NCI-H2227 (cell line): ENCODE measurements at regions not wholly inside any gene's neighbourhood (a gene's known extent, or its start where the extent isn't known, plus 50 kb on each side); places are given as distances from the start of the nearest gene placed in this dataset.
"Not testable (repeated sequence)": the region's sequence is repeated elsewhere in the genome, so short reads cannot be mapped to it uniquely, and the experiment has no call there.

Source experiments
- DNase-seq: peaks from one replicate; lab custom pipeline; 2025; ENCODE audit not compliant: unreplicated experiment; lab: John Stamatoyannopoulos, UW

DNA sequence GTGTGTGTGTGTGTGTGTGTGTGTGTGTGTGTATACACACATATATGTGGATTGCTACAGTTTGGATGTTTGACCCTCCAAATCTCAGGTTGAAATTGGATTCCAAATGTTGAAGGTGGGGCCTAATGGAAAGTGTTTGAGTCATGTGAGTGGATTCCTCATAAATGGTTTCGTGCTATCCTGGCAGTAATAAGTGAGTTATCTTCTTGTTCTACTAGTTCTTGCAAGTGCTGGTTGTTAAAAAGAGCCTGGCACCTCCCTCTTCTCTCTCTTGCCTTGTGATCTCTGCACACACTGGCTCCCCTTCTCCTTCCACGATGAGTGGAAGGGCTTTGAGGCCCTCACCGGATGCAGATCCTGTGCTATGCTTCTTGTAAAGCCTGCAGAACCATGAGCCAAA, 344.1 kb downstream of the SH2D1A start:
- no peak for DNase-seq

DNA sequence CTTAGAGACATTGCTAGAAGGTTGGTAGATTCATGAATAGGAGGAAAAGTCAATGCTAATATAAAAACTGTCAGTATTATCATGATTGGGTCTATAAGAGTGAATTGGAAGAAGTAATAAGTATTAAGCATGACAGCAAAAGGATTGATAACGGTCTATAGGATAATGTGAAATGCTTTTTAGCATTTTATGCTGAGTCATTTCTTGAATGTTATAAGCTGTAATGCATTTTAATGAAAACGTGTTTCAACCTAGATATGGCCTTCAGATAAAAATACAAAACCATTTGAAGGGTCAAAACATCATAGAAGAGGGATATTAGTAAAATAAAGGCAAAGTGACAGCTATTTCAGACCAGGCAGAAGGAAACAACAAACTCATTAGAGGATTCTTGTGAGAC, 353.5 kb downstream of the SH2D1A start:
- no peak for DNase-seq

DNA sequence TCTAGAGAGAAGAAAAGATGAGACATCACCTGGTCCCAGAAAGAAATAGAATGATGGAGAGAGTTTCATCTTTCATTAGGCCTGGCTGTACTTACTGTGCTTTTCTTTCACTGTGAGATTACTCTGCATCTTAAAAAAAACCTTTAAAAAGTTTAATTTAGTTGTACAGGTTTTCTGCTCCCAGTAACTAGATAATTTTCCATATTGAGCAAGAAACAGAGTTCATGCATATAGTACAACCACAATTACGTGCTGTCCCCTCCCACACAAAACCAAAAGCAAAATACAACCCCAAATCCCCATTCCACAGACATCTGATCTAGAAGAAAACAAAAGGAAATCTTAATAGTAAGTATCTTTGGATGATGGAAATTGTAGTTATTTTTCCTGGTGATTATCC, 371.2 kb downstream of the SH2D1A start:
- no peak for DNase-seq

DNA sequence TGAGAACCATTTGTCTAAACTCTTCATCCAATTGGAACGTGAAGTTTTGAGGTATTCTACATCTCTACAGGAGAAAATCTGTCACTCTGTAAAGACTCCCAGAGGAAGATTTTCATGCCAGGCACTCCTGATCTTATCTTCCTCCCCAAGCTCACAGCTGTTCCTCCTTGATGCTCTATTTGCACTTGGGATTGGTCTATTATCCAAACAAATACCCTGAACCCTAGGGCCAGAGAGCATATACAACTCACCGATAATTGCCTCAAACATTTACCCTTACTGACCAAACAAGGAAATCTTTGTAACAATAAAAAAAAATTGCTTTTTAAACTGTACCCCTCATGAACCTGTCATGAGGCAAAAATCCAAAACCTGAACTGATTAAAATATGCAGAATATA, 372.7 kb downstream of the SH2D1A start:
- peak; percentile 39 for DNase-seq

DNA sequence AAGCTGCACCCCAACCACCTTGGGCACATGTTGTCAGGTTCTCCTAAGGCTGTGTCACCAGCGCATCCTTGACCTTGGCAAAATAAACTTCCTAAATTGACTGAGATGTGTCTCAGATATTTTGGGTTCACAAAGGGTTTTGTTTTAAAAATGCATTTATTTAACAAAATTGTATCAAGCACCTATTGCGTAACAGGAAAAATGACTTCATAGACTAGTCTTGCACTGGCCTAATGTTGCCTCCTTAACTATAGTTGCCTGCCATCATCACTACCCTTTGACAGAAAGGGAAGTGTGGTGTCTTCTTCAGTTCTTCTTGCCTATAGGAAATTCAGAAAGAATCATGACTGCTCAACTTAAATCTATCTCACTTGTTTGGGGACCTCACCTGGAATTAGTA, 374.2 kb downstream of the SH2D1A start:
- no peak for DNase-seq

DNA sequence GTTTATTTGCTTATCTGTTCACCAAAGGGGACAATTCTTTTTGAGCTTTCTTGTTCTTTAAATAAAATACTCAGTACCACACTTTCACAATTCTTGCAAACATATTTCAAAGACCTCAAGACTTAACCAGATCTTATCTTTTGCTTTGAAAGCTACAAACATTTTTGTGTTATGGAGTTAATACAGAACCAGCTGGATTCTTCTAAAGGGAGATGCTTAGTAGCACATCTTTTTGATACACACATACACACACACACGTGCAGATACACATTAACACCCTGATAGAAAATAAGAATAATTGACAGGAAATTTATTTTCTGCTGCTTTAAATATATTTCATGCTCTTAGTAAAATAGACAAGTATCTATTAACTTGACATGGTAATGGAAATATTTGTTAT, 379.1 kb downstream of the SH2D1A start:
- DNase-seq, result no peak

DNA sequence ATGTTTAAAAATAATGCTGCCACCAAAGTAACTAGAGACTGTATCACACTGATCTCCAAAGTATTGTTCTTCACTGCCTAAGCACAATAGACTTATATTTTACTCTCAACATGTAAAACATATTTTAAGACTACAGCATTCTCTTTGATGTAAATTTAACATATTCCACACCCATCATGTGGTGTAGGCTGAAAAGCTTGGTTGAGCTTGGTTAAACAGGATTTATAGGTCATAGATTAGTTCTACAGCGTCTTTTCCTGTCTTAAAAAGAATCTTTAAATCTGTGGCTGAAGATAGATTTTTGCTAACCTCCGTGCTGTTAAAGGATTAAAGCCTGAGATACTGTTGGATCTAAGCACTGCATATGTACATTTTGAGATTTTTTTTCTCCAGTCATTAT, 379.9 kb downstream of the SH2D1A start:
- DNase-seq, result no peak

DNA sequence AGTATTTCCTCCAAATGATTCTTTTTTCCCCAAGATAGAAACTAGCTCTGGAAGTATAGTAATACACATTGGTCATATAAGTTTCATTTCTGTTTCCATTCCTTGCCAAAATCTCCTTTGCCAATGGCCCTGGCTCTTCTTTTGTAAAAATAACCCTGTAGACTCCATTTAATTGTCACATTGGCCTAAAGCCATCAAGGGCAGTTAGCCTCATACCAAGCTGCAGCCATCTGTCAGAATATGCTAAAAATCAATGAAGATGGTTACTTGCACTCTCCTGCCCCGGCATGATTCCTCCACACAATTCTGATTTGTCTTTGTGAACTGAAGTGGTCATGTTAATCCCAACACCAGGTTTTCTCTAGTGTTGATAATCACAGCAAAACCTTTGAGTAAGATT, 380.5 kb downstream of the SH2D1A start:
- DNase-seq, result peak; percentile 46

DNA sequence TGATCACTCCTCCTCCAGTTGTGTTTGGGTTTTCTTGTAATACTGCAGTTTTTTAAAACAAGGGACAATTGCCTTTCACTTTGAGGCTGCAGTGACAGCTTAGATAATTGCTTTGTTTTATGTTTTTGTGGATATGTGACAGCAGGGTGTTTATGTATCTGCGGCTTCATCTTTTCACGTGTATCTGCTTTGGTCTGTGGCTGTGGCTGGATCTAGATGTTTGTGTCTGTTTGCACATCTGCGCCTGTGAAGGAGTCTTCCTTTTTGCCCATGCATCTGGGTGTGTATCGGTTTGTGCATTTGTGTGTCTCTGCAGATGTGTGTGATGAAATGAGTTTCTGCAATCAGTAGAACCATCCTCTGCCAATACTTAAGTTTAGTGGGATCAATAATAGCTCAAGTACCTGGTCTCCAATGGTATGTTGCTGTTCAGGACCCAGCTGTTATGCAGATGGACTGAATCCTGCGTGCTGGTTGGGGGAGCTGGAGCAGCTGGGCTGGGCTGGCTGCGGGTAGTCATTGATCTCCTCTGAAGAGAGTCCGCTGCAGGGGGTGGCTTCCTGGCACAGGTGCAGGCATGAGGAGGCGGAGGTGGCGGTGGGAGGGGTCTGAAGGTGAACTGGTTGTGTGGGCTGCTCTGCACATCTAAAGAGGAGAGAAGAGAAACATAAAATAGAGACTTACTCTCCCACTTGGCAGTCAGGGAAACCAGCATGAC, 390.3 kb downstream of the SH2D1A start:
- peak; percentile 20 for DNase-seq

DNA sequence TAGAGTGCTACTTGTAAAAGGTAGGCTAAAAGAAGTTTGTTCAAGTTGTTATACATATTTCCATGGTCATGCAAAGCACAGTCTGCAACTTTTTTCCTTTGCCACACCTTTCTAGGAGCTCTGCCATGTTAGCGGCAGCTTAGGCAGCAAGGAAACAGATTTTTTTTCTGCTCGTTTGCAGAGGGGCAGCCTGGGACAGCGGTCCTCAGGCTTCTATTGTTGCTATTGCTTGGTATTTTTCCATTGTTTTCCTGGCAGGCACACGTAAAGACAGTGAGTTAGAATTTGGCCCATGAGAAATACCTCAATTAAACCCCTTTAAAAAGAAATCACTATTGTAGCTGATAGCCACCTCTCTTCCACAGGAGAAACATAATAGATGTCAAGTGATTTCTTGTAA, 391.4 kb downstream of the SH2D1A start:
- DNase-seq, result no peak

DNA sequence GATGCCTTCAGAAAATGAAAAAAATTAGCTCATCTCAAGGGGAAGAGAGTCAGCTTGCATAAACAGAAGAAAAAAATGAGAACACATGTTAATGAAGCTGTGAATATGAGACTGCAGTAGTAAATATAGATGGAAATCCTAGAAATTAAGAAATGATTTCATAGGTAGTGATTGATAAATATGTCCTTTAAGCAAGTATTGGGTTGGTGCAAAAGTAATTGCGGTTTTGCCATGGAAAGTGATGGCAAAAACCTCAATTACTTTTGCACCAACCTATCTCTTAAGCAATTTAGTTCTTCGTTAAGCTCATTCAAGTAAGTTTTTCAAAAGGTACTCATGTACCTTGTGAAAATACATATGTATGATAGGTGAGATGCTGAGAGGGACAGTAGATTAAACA, 400.9 kb downstream of the SH2D1A start:
- no peak for DNase-seq

DNA sequence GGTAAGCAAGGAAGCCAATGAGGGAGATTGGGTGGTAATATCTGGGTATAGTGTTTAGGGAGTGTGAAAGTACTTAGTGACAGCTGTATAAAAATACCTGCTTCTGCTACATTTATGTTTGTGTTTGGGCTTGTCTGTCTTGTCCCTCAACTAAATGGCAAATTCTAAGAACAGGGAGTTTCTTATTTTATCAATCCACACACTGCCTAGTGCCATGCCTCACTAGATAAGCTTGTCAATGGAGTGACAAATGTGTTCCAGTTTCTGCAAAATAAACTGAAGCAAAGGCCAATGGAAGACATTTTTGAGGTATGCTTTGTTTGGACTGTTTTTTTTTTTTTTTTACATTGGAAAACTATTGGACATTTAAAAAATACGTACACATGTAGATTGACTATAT, 418.0 kb downstream of the SH2D1A start:
- DNase-seq, result no peak

DNA sequence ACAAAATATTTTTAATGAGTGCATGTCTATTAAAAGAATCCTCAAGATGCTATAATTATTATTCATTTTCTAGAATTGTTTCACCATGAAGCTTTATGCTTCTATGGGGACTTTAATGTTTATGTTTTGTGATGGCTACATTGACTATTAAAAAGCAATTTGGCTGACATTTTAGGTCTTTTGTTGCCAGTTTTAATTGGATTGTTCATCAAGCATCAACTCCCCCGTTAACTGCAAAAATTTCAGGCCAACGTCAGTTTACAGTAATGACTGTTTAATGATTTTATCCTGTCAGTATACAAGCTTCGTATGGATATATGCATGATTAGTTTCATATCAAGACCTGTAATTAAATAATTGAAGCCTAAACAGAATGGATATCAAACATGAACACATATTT, 422.8 kb downstream of the SH2D1A start:
- no peak for DNase-seq

DNA sequence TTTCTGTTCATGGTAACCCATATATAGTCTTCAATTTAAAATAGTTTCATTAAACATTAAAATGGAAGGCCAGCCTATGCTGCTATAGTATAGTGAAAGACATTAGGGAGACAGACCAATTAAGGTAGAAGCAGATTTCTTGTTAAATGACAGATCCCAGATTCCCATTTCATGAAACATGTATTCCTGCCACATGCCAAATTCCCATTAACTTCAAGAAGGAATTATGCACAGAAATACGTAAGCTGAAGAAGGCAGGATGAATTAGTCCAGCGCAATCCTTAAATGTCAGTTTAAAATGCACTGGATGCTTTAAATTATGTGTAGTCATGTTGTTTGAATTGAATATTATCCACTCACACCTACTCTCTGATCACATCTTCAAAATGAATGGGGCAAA, 424.9 kb downstream of the SH2D1A start:
- no peak for DNase-seq

DNA sequence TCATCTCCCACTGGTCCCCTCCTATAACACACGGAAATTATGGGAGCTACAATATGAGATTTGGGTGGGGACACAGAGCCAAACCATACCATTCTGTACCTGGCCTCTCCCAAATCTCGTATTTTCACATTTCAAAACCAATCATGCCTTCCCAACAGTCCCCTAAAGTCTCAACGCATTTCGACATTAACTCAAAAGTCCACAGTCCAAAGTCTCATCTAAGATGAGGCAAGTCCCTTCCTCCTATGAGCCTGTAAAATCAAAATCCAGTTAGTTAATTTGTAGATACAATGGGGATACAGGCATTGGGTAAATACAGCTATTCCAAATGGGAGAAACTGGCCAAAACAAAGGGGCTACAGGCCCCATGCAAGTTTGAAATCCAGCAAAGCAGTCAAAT, 441.9 kb downstream of the SH2D1A start:
- not testable (repeated sequence) for DNase-seq

DNA sequence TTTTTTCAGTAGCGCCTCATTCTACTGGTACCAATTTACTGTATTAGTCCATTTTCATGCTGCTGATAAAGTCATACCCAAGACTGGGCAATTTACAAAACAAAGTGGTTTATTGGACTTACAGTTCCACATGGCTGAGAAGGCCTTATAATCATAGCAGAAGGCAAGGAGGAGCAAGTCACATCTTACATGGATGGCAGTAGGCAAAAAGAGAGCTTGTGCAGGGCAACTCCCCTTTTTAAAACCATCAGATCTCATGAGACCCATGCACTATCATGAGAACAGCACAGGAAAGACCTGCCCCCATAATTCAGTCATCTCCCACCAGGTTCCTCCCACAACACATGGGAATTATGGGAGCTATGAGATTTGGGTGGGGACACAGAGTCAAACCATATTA, 443.5 kb downstream of the SH2D1A start:
- DNase-seq, result not testable (repeated sequence)

DNA sequence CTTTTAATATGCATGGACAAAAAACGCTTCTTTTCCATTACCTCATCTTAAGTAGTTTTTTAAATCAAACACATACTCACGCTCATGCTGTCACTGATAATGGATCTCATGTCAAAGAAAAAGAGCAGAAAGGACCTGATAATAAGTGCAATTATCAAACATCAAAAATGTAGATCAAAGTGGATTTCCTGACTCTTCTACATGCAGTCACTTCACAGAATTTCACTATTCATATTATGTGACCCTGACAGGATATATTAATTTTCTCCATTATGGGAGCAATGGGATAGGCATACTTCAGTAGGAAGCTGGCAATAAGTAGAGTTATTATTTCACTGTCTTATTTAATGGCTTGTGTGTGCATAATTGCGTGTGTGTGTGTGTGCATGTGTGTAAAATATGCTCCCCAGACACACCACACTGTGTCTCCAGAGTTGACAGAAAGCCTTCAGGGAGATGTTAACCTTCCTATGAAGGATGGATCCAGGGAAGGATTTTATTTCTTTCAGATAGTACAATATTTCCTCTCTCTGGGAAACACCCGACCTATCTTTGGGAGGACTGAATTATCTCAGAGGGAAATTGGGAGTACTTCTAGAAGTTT, 445.2 kb downstream of the SH2D1A start:
- DNase-seq, result no peak

DNA sequence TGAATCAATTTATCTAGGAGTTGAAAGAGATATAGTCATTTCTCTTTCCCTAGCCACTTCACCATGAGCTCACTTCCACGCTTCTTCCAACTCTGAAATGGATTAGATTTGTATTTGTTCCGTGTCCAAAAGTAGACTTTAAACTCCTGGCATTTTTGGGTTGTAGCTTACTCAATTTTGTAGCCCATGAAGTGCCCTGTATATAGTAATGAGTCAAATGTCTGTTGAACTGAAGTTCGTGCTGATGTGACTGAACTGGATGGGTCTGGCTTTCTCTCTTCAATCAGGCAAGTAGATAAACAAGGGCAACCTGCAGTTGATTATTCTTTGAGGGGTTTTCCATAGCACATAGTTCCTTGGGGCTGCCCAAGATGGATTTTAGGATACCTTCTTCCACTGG, 450.6 kb downstream of the SH2D1A start:
- DNase-seq, result no peak

DNA sequence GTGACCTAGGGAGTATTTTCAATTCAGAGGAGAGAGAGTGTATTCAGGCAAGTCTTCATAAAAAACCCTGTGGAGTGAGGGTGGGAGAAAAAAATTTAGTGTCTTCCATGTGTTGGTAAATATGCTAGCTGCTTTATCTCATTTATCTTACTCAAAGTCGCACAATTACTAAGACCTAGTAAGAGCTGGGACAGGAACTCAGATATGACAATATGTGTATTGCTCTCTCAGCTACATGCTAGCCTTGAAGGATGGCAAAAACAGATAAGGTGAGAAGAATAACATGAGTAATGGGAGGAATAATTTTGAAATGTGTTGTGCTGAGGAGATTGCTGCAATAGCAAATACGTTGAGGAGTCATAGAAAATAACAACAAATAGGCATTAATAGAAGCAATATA, 458.6 kb downstream of the SH2D1A start:
- no peak for DNase-seq

DNA sequence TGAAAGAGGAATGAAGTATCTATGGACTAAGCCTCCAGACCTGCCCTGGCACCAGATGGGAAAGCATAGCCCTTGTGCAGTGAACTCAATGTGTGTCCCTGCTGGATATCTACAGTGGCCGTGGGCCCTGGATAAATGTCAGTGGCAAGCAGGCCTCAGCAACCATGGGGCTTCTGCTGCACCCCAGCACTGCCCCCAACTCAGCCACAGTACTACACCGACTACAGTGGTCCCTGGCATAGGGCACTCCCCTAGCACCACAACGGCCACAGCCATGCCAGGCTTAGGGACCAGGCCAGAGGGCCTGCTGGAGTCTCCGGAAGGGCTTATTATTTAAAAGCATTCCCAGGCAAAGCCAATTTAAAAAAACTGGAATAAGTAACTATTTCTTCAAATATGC, 459.1 kb downstream of the SH2D1A start:
- DNase-seq, result no peak

DNA sequence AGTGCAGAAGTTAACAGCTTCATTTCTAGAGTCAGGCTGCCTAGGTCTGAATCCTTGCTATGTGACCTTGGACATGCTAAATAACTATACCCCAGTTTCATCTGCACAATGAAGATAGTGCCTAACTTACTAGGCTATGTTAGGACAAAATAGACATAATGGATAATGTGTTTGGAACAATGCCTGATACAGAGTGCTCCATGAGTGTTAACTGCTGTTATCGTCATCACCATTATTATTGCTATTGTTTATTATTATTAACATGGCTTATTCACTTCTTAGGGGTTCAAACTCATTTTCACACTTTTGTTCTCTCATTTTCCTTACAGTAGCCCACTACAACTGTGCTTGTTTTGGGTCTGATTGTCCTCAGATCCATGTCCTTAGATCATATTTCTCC, 467.7 kb downstream of the SH2D1A start:
- DNase-seq, result no peak

DNA sequence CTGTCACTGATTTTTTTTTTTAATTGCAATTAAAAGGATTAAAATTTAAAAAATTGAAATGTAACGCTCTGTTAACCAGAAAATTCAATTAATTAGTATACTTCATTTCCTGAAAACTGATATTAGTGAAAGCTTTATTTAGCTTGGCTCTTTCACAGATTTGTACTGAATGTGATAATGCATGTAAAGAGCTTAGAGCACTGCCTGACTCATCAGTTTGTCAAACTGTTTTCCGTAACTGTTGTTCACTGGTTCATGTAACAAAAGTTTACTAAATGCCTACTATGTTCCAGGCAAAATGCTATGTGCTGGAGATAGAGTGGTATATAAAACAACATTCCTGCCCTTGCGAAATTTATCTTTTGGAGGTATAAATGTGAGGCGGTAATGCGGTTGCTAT, 471.7 kb downstream of the SH2D1A start:
- no peak for DNase-seq

DNA sequence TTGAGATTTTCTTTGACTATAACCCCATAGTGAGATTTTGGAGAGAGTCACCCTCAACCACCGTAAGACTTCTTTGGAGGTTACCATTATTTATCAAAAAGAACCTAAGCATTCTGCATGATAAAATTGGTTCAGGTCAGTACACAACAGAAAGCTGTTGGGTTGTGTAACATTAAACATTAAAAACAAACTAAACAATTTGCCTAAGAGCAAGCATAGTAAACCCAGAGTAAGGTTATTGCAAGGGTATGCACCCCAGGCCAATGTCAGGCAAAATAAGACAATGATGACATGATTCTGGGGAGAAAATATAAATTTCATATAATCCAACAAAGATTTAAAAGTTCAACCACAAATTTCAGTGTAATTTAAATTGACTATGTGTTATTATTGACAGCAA, 472.4 kb downstream of the SH2D1A start:
- DNase-seq, result no peak
